SJSA1 (cell line): ENCODE measurements at regions not wholly inside any gene's neighbourhood (a gene's known extent, or its start where the extent isn't known, plus 50 kb on each side); places are given as distances from the start of the nearest gene placed in this dataset.
A peak's percentile ranks its signal among the peaks of the same experiment; 100 is the strongest.
"Not testable (repeated sequence)": the region's sequence is repeated elsewhere in the genome, so short reads cannot be mapped to it uniquely, and the experiment has no call there.

Experiments used
- DNase-seq, 2 experiments: peaks; one replicate each; pipeline ENCODE4 v3.0.0-alpha.2; 2015 to 2020; ENCODE audit warnings: low spot score in 2 of 2, low read depth in 1 of 2
- H3K27ac ChIP-seq: fragments of 250-450 bp; sonication (Bioruptor Pico); 2 replicates; pipeline ENCODE4 v1.5.1; 2020; ENCODE audit warnings: mild to moderate bottlenecking, moderate library complexity
- H3K27me3 ChIP-seq: fragments of 250-450 bp; sonication (Bioruptor Pico); replicated peaks from 2 replicates; pipeline ENCODE4 v1.5.1; 2020; ENCODE audit warnings: mild to moderate bottlenecking, moderate library complexity
- H3K36me3 ChIP-seq: fragments of 250-450 bp; sonication (Bioruptor Pico); 2 replicates; pipeline ENCODE4 v1.5.1; 2020; ENCODE audit warnings: mild to moderate bottlenecking
- H3K4me1 ChIP-seq: fragments of 250-450 bp; sonication (Bioruptor Pico); replicated peaks from 2 replicates; pipeline ENCODE4 v1.6.1; 2021; ENCODE audit warnings: mild to moderate bottlenecking
- H3K4me3 ChIP-seq: fragments of 250-450 bp; sonication (Bioruptor Pico); 2 replicates; pipeline ENCODE4 v1.5.1; 2020; ENCODE audit warnings: mild to moderate bottlenecking
- H3K9me3 ChIP-seq: fragments of 250-450 bp; sonication (Bioruptor Pico); replicated peaks from 2 replicates; pipeline ENCODE4 v1.5.1; 2020; ENCODE audit warnings: mild to moderate bottlenecking

GRCh38 chr6:121890307-121890910 is 455.0 kb downstream of the GJA1 start:
- H3K36me3 ChIP-seq = no peaks in the 10 kb centered on the region
- H3K27me3 ChIP-seq = no peaks in the 10 kb centered on the region
- no peak overlapping the region for H3K4me3 ChIP-seq
- H3K27ac ChIP-seq = no peak overlapping the region
- no peaks in the 10 kb centered on the region for H3K9me3 ChIP-seq
- H3K4me1 ChIP-seq = peaks cover 3% of the 10 kb centered on the region; the same call in 1 of the 2 replicates
- no peak for DNase-seq

GRCh38 chr6:121895731-121896130 is 460.3 kb downstream of the GJA1 start:
- not testable (repeated sequence) for H3K4me3 ChIP-seq, H3K9me3 ChIP-seq, H3K27me3 ChIP-seq, H3K36me3 ChIP-seq, DNase-seq, H3K4me1 ChIP-seq, H3K27ac ChIP-seq

- DNase-seq = no peak
- Histone ChIP-seq H3K4me1 (no peaks in the 10 kb centered on the region; the same call in 1 of the 2 replicates), H3K27me3 (no peaks in the 10 kb centered on the region), H3K27ac (no peak overlapping the region), H3K36me3 (no peaks in the 10 kb centered on the region), H3K9me3 (no peaks in the 10 kb centered on the region), H3K4me3 (no peak overlapping the region)
Measured at GRCh38 chr6:121896363-121896762, 460.9 kb downstream of the GJA1 start.

GRCh38 chr6:121896771-121897170 is 461.3 kb downstream of the GJA1 start:
- H3K9me3 ChIP-seq = no peaks in the 10 kb centered on the region
- H3K4me3 ChIP-seq = no peak overlapping the region
- DNase-seq = no peak
- no peaks in the 10 kb centered on the region for H3K27me3 ChIP-seq
- no peak overlapping the region for H3K27ac ChIP-seq
- no peaks in the 10 kb centered on the region; the same call in 1 of the 2 replicates for H3K4me1 ChIP-seq
- no peaks in the 10 kb centered on the region for H3K36me3 ChIP-seq

- no peak overlapping the region for H3K27ac ChIP-seq
- H3K9me3 ChIP-seq = no peaks in the 10 kb centered on the region
- no peaks in the 10 kb centered on the region; the same call in 1 of the 2 replicates for H3K4me1 ChIP-seq
- no peaks in the 10 kb centered on the region for H3K27me3 ChIP-seq
- no peak for DNase-seq
- no peaks in the 10 kb centered on the region for H3K36me3 ChIP-seq
- no peak overlapping the region for H3K4me3 ChIP-seq
Measured at GRCh38 chr6:121897337-121897760, 461.9 kb downstream of the GJA1 start.

- no peaks in the 10 kb centered on the region for H3K27me3 ChIP-seq
- no peak overlapping the region for H3K27ac ChIP-seq
- DNase-seq = no peak
Measured at GRCh38 chr6:121901432-121901831, 466.0 kb downstream of the GJA1 start.

GRCh38 chr6:121904559-121904958 is 469.1 kb downstream of the GJA1 start:
- Histone ChIP-seq H3K27ac (no peak overlapping the region), H3K9me3 (no peaks in the 10 kb centered on the region), H3K4me3 (no peak overlapping the region), H3K4me1 (no peaks in the 10 kb centered on the region), H3K36me3 (no peaks in the 10 kb centered on the region), H3K27me3 (no peaks in the 10 kb centered on the region)
- no peak for DNase-seq

More at GRCh38 chr6:121901432-121901831, 466.0 kb downstream of the GJA1 start:
- no peaks in the 10 kb centered on the region for H3K9me3 ChIP-seq
- H3K4me3 ChIP-seq = no peak overlapping the region
- H3K36me3 ChIP-seq = no peaks in the 10 kb centered on the region
- H3K4me1 ChIP-seq = no peaks in the 10 kb centered on the region; the same call in 1 of the 2 replicates

- H3K9me3 ChIP-seq = no peaks in the 10 kb centered on the region
- no peak for DNase-seq
- no peak overlapping the region for H3K27ac ChIP-seq
- no peaks in the 10 kb centered on the region for H3K4me1 ChIP-seq
- no peaks in the 10 kb centered on the region for H3K27me3 ChIP-seq
- H3K4me3 ChIP-seq = no peak overlapping the region
- no peaks in the 10 kb centered on the region for H3K36me3 ChIP-seq
Measured at GRCh38 chr6:121912905-121913304, 477.5 kb downstream of the GJA1 start.

- Histone ChIP-seq H3K36me3 (no peaks in the 10 kb centered on the region), H3K4me3 (no peak overlapping the region), H3K27ac (no peak overlapping the region), H3K27me3 (no peaks in the 10 kb centered on the region), H3K9me3 (no peaks in the 10 kb centered on the region), H3K4me1 (no peaks in the 10 kb centered on the region)
- no peak for DNase-seq
Measured at GRCh38 chr6:121917263-121917829, 481.9 kb downstream of the GJA1 start.

- no peak for DNase-seq
- H3K4me1 ChIP-seq = no peaks in the 10 kb centered on the region
- no peaks in the 10 kb centered on the region for H3K27me3 ChIP-seq
- no peaks in the 10 kb centered on the region for H3K9me3 ChIP-seq
- no peaks in the 10 kb centered on the region for H3K36me3 ChIP-seq
- no peak overlapping the region for H3K27ac ChIP-seq
- no peak overlapping the region for H3K4me3 ChIP-seq
Measured at GRCh38 chr6:121917834-121918559, 481.5 kb upstream of the HSF2 start.

GRCh38 chr6:121920616-121921015 is 478.8 kb upstream of the HSF2 start:
- Histone ChIP-seq H3K4me1 (no peaks in the 10 kb centered on the region), H3K36me3 (no peaks in the 10 kb centered on the region), H3K9me3 (no peaks in the 10 kb centered on the region), H3K27ac (no peak overlapping the region), H3K27me3 (no peaks in the 10 kb centered on the region), H3K4me3 (no peak overlapping the region)
- DNase-seq = no peak

- peak in 1 of 2 experiments; percentile 15 for DNase-seq
- H3K4me3 ChIP-seq = no peak overlapping the region
- H3K27ac ChIP-seq = no peak overlapping the region
- H3K9me3 ChIP-seq = no peaks in the 10 kb centered on the region
- H3K27me3 ChIP-seq = no peaks in the 10 kb centered on the region
- no peaks in the 10 kb centered on the region for H3K36me3 ChIP-seq
- H3K4me1 ChIP-seq = no peaks in the 10 kb centered on the region
Measured at GRCh38 chr6:121925024-121925423, 474.4 kb upstream of the HSF2 start.

GRCh38 chr6:121925534-121926255 is 473.8 kb upstream of the HSF2 start:
- Histone ChIP-seq H3K27ac (no peak overlapping the region), H3K36me3 (no peaks in the 10 kb centered on the region), H3K4me3 (no peak overlapping the region), H3K27me3 (no peaks in the 10 kb centered on the region), H3K4me1 (no peaks in the 10 kb centered on the region), H3K9me3 (no peaks in the 10 kb centered on the region)
- no peak for DNase-seq

GRCh38 chr6:121929301-121929700 is 470.2 kb upstream of the HSF2 start:
- H3K27me3 ChIP-seq = no peaks in the 10 kb centered on the region
- no peak for DNase-seq
- H3K9me3 ChIP-seq = no peaks in the 10 kb centered on the region
- peaks cover 18% of the 10 kb centered on the region for H3K4me1 ChIP-seq
- H3K4me3 ChIP-seq = no peak overlapping the region
- no peaks in the 10 kb centered on the region for H3K36me3 ChIP-seq
- no peak overlapping the region for H3K27ac ChIP-seq
